ENCODE measurements at regions not wholly inside any gene's neighbourhood (a gene's known extent, or its start where the extent isn't known, plus 50 kb on each side); places are given as distances from the start of the nearest gene placed in this dataset.

GRCh38 chr6:122178988-122179387, 220.5 kb upstream of the HSF2 start:
- TF ChIP-seq CTCF (conservative IDR thresholded peaks at IDR 0.05; ENCODE audit: low read depth, low read length) (no peak), EZH2phosphoT487 (IDR thresholded peaks at IDR 0.05; ENCODE audit: borderline replicate concordance, low read length) (no peak), EZH2 (IDR thresholded peaks at IDR 0.05; ENCODE audit: low read length, unreplicated experiment) (no peak)

Data from PC-3 (cell line).